ENCODE measurements at regions not wholly inside any gene's neighbourhood (a gene's known extent, or its start where the extent isn't known, plus 50 kb on each side); places are given as distances from the start of the nearest gene placed in this dataset.

DNA sequence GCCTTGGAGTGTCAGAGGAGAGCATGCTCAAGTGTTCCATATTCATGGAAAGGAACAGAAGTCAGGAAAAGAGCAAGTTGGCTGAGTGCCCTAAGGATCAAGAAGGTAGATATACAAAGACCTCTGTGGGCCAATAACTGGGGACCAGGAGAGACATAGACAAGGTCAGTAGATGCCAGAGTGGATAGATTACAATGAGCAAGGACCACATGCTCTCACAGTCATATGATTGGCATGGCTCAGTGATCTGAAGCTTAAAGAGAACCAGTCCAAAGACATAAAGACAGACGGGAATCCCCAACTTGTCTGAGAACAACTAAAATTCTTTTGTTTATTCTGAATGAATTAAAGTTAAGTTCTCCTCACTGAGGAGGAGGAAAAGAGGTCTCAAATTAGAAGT lies 289.7 kb downstream of the HS3ST1 start (continued):
- TF ChIP-seq FOXP1 (CRISPR knock-in tag; IDR thresholded peaks at IDR 0.05; ENCODE audit: borderline replicate concordance) (no peak), ZBTB43 (CRISPR knock-in tag; IDR thresholded peaks at IDR 0.05) (no peak), RORB (CRISPR knock-in tag; IDR thresholded peaks at IDR 0.05) (no peak), SMAD4 (CRISPR knock-in tag; IDR thresholded peaks at IDR 0.05) (no peak), ATF1 (CRISPR knock-in tag; IDR thresholded peaks at IDR 0.05) (no peak), CDX4 (CRISPR knock-in tag; IDR thresholded peaks at IDR 0.05; ENCODE audit: borderline replicate concordance) (no peak)

GRCh38 chr4:11134705-11135104 lies 294.0 kb downstream of the HS3ST1 start:
- H3K27ac Mint-ChIP-seq = no peak overlapping the region
- H3K27me3 Mint-ChIP-seq (ENCODE audit: low read depth) = peaks cover 9% of the 10 kb centered on the region; the same call in 1 of the 2 replicates
- peaks cover 66% of the 10 kb centered on the region for H3K36me3 Mint-ChIP-seq
- ChIA-PET CTCF (no interaction called here), POLR2A (no interaction called here)
- DNase-seq (ENCODE audit: low spot score) (no peak), ATAC-seq (no peak)
- no peaks in the 10 kb centered on the region for H3K4me1 Mint-ChIP-seq
- TF ChIP-seq, protein P1, sequence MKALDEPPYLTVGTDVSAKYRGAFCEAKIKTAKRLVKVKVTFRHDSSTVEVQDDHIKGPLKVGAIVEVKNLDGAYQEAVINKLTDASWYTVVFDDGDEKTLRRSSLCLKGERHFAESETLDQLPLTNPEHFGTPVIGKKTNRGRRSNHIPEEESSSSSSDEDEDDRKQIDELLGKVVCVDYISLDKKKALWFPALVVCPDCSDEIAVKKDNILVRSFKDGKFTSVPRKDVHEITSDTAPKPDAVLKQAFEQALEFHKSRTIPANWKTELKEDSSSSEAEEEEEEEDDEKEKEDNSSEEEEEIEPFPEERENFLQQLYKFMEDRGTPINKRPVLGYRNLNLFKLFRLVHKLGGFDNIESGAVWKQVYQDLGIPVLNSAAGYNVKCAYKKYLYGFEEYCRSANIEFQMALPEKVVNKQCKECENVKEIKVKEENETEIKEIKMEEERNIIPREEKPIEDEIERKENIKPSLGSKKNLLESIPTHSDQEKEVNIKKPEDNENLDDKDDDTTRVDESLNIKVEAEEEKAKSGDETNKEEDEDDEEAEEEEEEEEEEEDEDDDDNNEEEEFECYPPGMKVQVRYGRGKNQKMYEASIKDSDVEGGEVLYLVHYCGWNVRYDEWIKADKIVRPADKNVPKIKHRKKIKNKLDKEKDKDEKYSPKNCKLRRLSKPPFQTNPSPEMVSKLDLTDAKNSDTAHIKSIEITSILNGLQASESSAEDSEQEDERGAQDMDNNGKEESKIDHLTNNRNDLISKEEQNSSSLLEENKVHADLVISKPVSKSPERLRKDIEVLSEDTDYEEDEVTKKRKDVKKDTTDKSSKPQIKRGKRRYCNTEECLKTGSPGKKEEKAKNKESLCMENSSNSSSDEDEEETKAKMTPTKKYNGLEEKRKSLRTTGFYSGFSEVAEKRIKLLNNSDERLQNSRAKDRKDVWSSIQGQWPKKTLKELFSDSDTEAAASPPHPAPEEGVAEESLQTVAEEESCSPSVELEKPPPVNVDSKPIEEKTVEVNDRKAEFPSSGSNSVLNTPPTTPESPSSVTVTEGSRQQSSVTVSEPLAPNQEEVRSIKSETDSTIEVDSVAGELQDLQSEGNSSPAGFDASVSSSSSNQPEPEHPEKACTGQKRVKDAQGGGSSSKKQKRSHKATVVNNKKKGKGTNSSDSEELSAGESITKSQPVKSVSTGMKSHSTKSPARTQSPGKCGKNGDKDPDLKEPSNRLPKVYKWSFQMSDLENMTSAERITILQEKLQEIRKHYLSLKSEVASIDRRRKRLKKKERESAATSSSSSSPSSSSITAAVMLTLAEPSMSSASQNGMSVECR (CRISPR knock-in tag; IDR thresholded peaks at IDR 0.05; ENCODE audit: borderline replicate concordance) = no peak
- TF ChIP-seq NFYB (CRISPR knock-in tag; conservative IDR thresholded peaks at IDR 0.05; ENCODE audit: low read depth) = no peak
- no peak for TF ChIP-seq ATF1 (CRISPR knock-in tag; IDR thresholded peaks at IDR 0.05)
- no peak for TF ChIP-seq FOXP1 (CRISPR knock-in tag; IDR thresholded peaks at IDR 0.05; ENCODE audit: borderline replicate concordance)
- H3K4me3 Mint-ChIP-seq = no peak overlapping the region
- H3K9me3 Mint-ChIP-seq = peaks cover 84% of the 10 kb centered on the region

GRCh38 chr4:11133868-11134267 lies 294.8 kb downstream of the HS3ST1 start:
- Mint-ChIP-seq H3K4me1 (no peaks in the 10 kb centered on the region), H3K4me3 (no peak overlapping the region), H3K27me3 (ENCODE audit: low read depth) (peaks cover 8% of the 10 kb centered on the region; the same call in 1 of the 2 replicates), H3K36me3 (peaks cover 66% of the 10 kb centered on the region), H3K27ac (no peak overlapping the region), H3K9me3 (peaks cover 82% of the 10 kb centered on the region)
- ChIA-PET POLR2A (no interaction called here), CTCF (no interaction called here)
- TF ChIP-seq MLX (CRISPR knock-in tag; IDR thresholded peaks at IDR 0.05) (no peak), ZSCAN18 (CRISPR knock-in tag; IDR thresholded peaks at IDR 0.05) (no peak)
- no peak for ATAC-seq
- no peak for DNase-seq (ENCODE audit: low spot score)

DNA sequence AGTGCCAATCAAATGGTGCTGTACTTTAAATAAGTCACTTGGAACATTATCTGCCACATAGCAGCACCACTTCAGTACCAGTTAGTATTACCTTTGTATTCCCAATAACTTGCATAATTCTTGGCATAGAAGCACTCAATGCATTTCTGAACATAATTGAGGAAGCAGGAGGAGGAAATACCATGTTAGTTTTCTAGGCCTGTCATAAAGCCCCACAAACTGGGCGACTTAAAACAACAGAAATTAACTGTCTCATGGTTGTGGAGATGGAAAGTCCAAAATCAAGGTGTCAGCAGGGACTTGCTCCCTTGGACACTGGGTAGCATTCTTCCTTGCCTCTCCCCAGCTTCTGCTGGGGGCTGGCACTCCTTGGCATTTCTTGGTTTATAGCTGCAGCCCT lies 296.2 kb downstream of the HS3ST1 start:
- ChIA-PET CTCF (no interaction called here), POLR2A (no interaction called here)
- ATAC-seq (no peak), DNase-seq (ENCODE audit: low spot score) (no peak)
- no peak overlapping the region for H3K27ac Mint-ChIP-seq
- H3K4me3 Mint-ChIP-seq = no peak overlapping the region
- H3K9me3 Mint-ChIP-seq = peaks cover 83% of the 10 kb centered on the region
- H3K4me1 Mint-ChIP-seq = no peaks in the 10 kb centered on the region
- H3K36me3 Mint-ChIP-seq = peaks cover 69% of the 10 kb centered on the region
- peaks cover 9% of the 10 kb centered on the region for H3K27me3 Mint-ChIP-seq (ENCODE audit: low read depth)
- no peak for TF ChIP-seq HMGA2 (CRISPR knock-in tag; IDR thresholded peaks at IDR 0.05)
- no peak for TF ChIP-seq SOX15 (CRISPR knock-in tag; IDR thresholded peaks at IDR 0.05)
- TF ChIP-seq ZNF396 (CRISPR knock-in tag; IDR thresholded peaks at IDR 0.05; ENCODE audit: borderline replicate concordance) = no peak
- TF ChIP-seq, protein P2, sequence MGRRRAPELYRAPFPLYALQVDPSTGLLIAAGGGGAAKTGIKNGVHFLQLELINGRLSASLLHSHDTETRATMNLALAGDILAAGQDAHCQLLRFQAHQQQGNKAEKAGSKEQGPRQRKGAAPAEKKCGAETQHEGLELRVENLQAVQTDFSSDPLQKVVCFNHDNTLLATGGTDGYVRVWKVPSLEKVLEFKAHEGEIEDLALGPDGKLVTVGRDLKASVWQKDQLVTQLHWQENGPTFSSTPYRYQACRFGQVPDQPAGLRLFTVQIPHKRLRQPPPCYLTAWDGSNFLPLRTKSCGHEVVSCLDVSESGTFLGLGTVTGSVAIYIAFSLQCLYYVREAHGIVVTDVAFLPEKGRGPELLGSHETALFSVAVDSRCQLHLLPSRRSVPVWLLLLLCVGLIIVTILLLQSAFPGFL (CRISPR knock-in tag; IDR thresholded peaks at IDR 0.05; ENCODE audit: borderline replicate concordance) = no peak
- no peak for TF ChIP-seq GTF2I (CRISPR knock-in tag; conservative IDR thresholded peaks at IDR 0.05)
- no peak for TF ChIP-seq NFE2L1 (CRISPR knock-in tag; IDR thresholded peaks at IDR 0.05)
- TF ChIP-seq, protein P3, sequence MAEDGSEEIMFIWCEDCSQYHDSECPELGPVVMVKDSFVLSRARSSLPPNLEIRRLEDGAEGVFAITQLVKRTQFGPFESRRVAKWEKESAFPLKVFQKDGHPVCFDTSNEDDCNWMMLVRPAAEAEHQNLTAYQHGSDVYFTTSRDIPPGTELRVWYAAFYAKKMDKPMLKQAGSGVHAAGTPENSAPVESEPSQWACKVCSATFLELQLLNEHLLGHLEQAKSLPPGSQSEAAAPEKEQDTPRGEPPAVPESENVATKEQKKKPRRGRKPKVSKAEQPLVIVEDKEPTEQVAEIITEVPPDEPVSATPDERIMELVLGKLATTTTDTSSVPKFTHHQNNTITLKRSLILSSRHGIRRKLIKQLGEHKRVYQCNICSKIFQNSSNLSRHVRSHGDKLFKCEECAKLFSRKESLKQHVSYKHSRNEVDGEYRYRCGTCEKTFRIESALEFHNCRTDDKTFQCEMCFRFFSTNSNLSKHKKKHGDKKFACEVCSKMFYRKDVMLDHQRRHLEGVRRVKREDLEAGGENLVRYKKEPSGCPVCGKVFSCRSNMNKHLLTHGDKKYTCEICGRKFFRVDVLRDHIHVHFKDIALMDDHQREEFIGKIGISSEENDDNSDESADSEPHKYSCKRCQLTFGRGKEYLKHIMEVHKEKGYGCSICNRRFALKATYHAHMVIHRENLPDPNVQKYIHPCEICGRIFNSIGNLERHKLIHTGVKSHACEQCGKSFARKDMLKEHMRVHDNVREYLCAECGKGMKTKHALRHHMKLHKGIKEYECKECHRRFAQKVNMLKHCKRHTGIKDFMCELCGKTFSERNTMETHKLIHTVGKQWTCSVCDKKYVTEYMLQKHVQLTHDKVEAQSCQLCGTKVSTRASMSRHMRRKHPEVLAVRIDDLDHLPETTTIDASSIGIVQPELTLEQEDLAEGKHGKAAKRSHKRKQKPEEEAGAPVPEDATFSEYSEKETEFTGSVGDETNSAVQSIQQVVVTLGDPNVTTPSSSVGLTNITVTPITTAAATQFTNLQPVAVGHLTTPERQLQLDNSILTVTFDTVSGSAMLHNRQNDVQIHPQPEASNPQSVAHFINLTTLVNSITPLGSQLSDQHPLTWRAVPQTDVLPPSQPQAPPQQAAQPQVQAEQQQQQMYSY (CRISPR knock-in tag; IDR thresholded peaks at IDR 0.05) = no peak
- TF ChIP-seq ZNF121 (CRISPR knock-in tag; IDR thresholded peaks at IDR 0.05) = no peak
